AG09319 (cell line): ENCODE measurements at regions not wholly inside any gene's neighbourhood (a gene's known extent, or its start where the extent isn't known, plus 50 kb on each side); places are given as distances from the start of the nearest gene placed in this dataset.

Experiments used
- DNase-seq: peaks from one replicate; pipeline ENCODE4 v3.0.0-alpha.2; 2010; ENCODE audit warnings: low read depth; ENCODE audit errors: extremely low read depth
- CTCF ChIP-seq: IDR thresholded peaks from 2 replicates; pipeline ENCODE4 v1.5.1; 2011; ENCODE audit warnings: low read depth, mild to moderate bottlenecking, inconsistent platforms, low read length, moderate library complexity

- no peak for TF ChIP-seq CTCF
- no peak for DNase-seq
These were observed 118.7 kb downstream of the BRMS1L start for GRCh38 chr14:35944847-35945246.

GRCh38 chr14:35940291-35940690, 114.2 kb downstream of the BRMS1L start:
- DNase-seq = no peak

GRCh38 chr14:35938770-35939169, 112.6 kb downstream of the BRMS1L start:
- TF ChIP-seq CTCF = no peak
- no peak for DNase-seq

More at GRCh38 chr14:35940291-35940690, 114.2 kb downstream of the BRMS1L start:
- no peak for TF ChIP-seq CTCF

GRCh38 chr14:35934499-35934898, 108.4 kb downstream of the BRMS1L start:
- DNase-seq = no peak
- TF ChIP-seq CTCF = no peak

- DNase-seq = no peak
- TF ChIP-seq CTCF = no peak
These were observed 106.6 kb downstream of the BRMS1L start for GRCh38 chr14:35932659-35933159.

- no peak for TF ChIP-seq CTCF
- no peak for DNase-seq
These were observed 106.0 kb downstream of the BRMS1L start for GRCh38 chr14:35932136-35932535.

- no peak for DNase-seq
- TF ChIP-seq CTCF = no peak
These were observed 105.2 kb downstream of the BRMS1L start for GRCh38 chr14:35931346-35931745.
